Heart right ventricle (tissue), 16 donors: ENCODE measurements at regions not wholly inside any gene's neighbourhood (a gene's known extent, or its start where the extent isn't known, plus 50 kb on each side); places are given as distances from the start of the nearest gene placed in this dataset.
A peak's percentile ranks its signal among the peaks of the same experiment; 100 is the strongest.

Experiments used
- ATAC-seq, 8 donors: fragments of 200-7000 bp; cut with Tn5 transposase; one replicate each; pipeline ENCODE4 v1.9.1; 2020; ENCODE audit warnings: mild to moderate bottlenecking in 8 of 8, moderate library complexity in 8 of 8, moderate number of reproducible peaks in 1 of 8
- DNase-seq, 2 donors: peaks; one replicate each; pipeline ENCODE4 v3.0.0-alpha.2; 2020
- H3K27ac ChIP-seq, 10 donors: fragments of 200-600 bp; sonication (generic) in 2 of 10; one replicate each; pipeline versions ENCODE4 v1.5.0 to v1.8.0; 2020 to 2022; ENCODE audit warnings: mild to moderate bottlenecking in 3 of 10
- H3K27me3 ChIP-seq, 7 donors: fragments of 200-600 bp; one replicate each; pipeline ENCODE4 v1.8.0; 2021 to 2022; ENCODE audit warnings: mild to moderate bottlenecking in 2 of 7
- H3K36me3 ChIP-seq, 9 donors: fragments of 200-600 bp; sonication (generic) in 1 of 9; one replicate each; pipeline versions ENCODE4 v1.5.0 to v1.8.0; 2020 to 2022; ENCODE audit warnings: mild to moderate bottlenecking in 2 of 9
- H3K4me1 ChIP-seq, 9 donors: fragments of 200-600 bp; sonication (generic) in 1 of 9; one replicate each; pipeline versions ENCODE4 v1.5.0 to v1.8.0; 2020 to 2022; ENCODE audit warnings: mild to moderate bottlenecking in 4 of 9
- H3K4me3 ChIP-seq, 10 donors: fragments of 200-600 bp; sonication (generic) in 2 of 10; one replicate each; pipeline versions ENCODE4 v1.5.0 to v1.8.0; 2020 to 2022; ENCODE audit warnings: mild to moderate bottlenecking in 7 of 10, moderate library complexity in 2 of 10
- H3K9me3 ChIP-seq, 11 donors: fragments of 200-600 bp in 10 of 11; sonication (generic) in 2 of 11; one replicate each; pipeline versions ENCODE4 v1.5.0 to v1.8.0; 2013 to 2022; ENCODE audit warnings: mild to moderate bottlenecking in 2 of 11, control low read depth in 1 of 11, moderate library complexity in 1 of 11
- CTCF ChIP-seq, 9 donors: fragments of 200-600 bp; sonication (generic) in 2 of 9; IDR thresholded peaks; one replicate each; pipeline versions ENCODE4 v1.5.0 to v1.8.0; 2021 to 2022; ENCODE audit warnings: antibody characterized with exemption in 9 of 9, mild to moderate bottlenecking in 5 of 9, moderate library complexity in 1 of 9
- WGBS, 2 donors: extraction: QIAGEN DNeasy Blood & Tissue Kit; methylation state at CpG; one replicate each; pipeline ENCODE4 v1.1.7; 2013; ENCODE audit warnings: inconsistent platforms in 1 of 2; 5-methylcytosine and 5-hydroxymethylcytosine counted together
- intact Hi-C, 10 donors: fragments of 100-400 bp; cut with DNase I; formaldehyde crosslinking; loops; one replicate each; pipeline versions ENCODE4 v1.11.1 to v1.14.2; 2022
- donor health status: Arrhythmogenic right ventricular cardiomyopathy.
- donor health status: ischemic (EF 13 %, LVEDD 7.1; RV severe dilation, severe dysfunction).
- donor health status: healthy with polysubstance abuse.
- donor health status: DM: no; HTN: yes; CAD: no.
- donor health status: DM: no; HTN: no; CAD: no.
- donor health status: ischemic (EF 25% LVEDD 6.9; RV normal size, moderate dysfunction).
- donor health status: ischemic (EF 25% LVEDD 5.7; RV mildly dilated, moderate dysfunction).
- donor health status: healthy.
- donor health status: DM: yes; HTN: yes; CAD: no.
- donor health status: Ischemic cardiomyopathy.
- donor health status: ischemic (EF 35%, LVEDD 5.7; RV mildly dilated, moderate dysfunction).
- donor health status: nonischemic (EF 11% LVEDD 7.7; RV severe dilation, severe dysfunction).
- donor health status: DM: yes; HTN: yes; CAD: no.
- donor health status: PGD.
- donor health status: ischemic (EF 29% LVEDD 5.4; RV normal size, mild dysfunction).
- donor health status: nonischemic (EF 23%, LVEDD 6.1; RV moderate dilation, normal function).

- intact Hi-C loops: no loop called here
- no peak overlapping the region for H3K4me3 ChIP-seq
- peaks cover 0 to 7% (median 0%) of the 10 kb centered on the region in 9 donors for H3K4me1 ChIP-seq
- DNase-seq (no peak), ATAC-seq (no peak)
- H3K27ac ChIP-seq: no peak overlapping the region
- H3K36me3 ChIP-seq: no peaks in the 10 kb centered on the region
- no peak for TF ChIP-seq CTCF (IDR thresholded peaks at IDR 0.05)
- no peaks in the 10 kb centered on the region for H3K9me3 ChIP-seq
- no peaks in the 10 kb centered on the region for H3K27me3 ChIP-seq
- 93 to 94% methylated on average over 4 of the region's 4 CpGs for WGBS, 2 donors
Measured at GRCh38 chr1:97004743-97005142, 283.2 kb downstream of the PTBP2 start.

DNA sequence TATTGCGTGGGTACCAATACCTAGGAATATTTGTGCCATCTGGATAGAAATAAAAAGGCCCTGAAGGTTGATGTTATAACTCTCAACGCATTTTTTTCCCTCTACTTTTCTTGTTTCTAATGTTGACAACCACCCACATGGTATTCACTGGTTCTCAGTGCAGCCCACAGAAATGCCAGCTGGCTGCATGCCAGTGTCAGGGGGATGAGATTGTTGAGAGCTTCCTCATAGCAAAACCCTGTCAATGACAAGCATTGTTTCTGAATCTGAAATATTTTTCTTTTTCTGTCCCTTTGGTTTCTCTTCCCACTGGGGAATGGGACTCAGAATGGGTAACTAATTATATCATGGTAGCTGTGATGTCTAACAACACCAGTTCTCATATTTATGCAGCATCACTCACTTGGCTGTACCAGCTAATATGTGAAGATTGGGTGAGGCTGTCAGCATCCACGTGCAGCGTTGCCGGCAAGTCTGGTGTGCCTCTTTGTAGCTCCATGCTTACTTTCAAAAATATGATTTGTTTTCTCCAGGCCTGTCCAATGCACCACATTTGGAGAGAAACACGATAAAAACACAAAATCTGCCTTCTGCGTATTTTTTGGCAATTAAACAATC is 284.6 kb downstream of the PTBP2 start:
- Histone ChIP-seq H3K4me1 (peaks cover 0 to 7% (median 0%) of the 10 kb centered on the region in 9 donors), H3K27me3 (no peaks in the 10 kb centered on the region), H3K27ac (no peak overlapping the region), H3K4me3 (no peak overlapping the region), H3K9me3 (no peaks in the 10 kb centered on the region), H3K36me3 (no peaks in the 10 kb centered on the region)
- WGBS, 2 donors: 48 to 58% methylated on average over 7 of the region's 7 CpGs
- ATAC-seq (no peak), DNase-seq (peak in 1 of 2 donors; percentile 22)
- no peak for TF ChIP-seq CTCF (IDR thresholded peaks at IDR 0.05)
- intact Hi-C loops: no loop called here

DNA sequence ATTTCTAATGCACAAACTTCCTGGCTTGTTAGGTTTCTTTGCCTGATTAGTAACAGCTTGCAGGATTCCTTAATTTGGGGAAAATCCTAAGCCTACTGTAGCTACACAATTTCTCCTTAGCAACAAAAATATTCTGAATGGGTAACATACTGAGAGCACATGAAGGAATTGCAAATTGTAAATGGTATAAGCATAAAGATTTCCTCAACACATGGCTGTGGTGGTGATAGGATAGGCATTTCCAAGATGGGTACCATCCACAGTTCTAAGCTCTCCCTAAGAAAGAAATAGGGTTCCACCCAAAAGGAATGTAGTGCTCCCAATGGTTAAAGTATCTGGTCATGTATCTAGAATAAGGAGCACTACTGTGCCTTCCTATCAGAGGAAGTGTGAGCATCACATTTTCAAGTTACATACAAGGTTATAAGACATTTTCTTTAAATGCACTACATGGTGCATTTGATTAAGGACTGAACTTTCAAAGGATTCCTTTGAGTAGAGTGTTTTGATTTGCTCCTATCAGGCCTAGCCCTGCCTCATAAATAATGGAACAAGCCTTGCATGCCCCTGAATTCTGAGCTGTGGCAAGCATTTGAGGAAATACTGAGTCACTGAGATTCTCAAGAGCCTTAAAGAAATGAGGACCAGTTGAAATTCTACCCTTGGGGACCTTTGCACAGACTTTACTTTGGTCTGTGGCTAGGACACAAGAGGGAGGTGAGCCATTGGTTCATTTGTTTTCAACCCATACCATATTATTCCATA is 286.4 kb downstream of the PTBP2 start:
- no peaks in the 10 kb centered on the region for H3K9me3 ChIP-seq
- no peak overlapping the region for H3K27ac ChIP-seq
- DNase-seq (no peak), ATAC-seq (no peak)
- no peaks in the 10 kb centered on the region for H3K27me3 ChIP-seq
- TF ChIP-seq CTCF (IDR thresholded peaks at IDR 0.05): no peak
- H3K4me1 ChIP-seq: peaks cover 0 to 7% (median 0%) of the 10 kb centered on the region in 9 donors
- H3K36me3 ChIP-seq: no peaks in the 10 kb centered on the region
- no peak overlapping the region for H3K4me3 ChIP-seq
- intact Hi-C loops: no loop called here

- ATAC-seq: no peak
- no peak overlapping the region for H3K27ac ChIP-seq
- no peaks in the 10 kb centered on the region for H3K9me3 ChIP-seq
- H3K4me1 ChIP-seq: peaks cover 0 to 10% (median 0%) of the 10 kb centered on the region in 9 donors
- no peak for TF ChIP-seq CTCF (IDR thresholded peaks at IDR 0.05)
- no peaks in the 10 kb centered on the region for H3K36me3 ChIP-seq
- 92 to 95% methylated on average over 5 of the region's 5 CpGs for WGBS, 2 donors
- no peak overlapping the region for H3K4me3 ChIP-seq
- intact Hi-C loops: no loop called here
- H3K27me3 ChIP-seq: no peaks in the 10 kb centered on the region
- DNase-seq: no peak
Measured at GRCh38 chr1:97010566-97011264, 289.1 kb downstream of the PTBP2 start.
